ENCODE measurements at regions not wholly inside any gene's neighbourhood (a gene's known extent, or its start where the extent isn't known, plus 50 kb on each side); places are given as distances from the start of the nearest gene placed in this dataset.

DNA sequence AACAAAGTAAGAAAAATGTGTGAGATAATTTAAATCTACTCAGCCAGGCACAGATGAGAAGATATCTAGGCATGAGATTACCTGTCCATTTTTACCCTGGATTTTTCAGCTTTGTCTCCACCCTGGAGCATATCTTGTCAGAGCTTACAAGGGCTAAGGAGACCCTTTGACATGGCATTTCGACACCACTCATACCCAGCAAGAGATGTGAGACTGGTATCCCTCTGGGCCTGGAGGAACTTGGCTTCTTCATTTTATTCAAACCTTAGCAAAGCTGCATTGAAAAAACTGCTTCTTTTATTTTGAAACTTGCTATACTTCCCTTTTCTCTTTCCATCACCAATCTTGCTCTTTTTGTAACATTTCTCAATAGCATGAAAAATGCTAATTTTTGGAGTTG, 194.9 kb upstream of the HNMT start:
- no peak overlapping the region for H3K4me2 ChIP-seq (ENCODE audit: control insufficient read depth, insufficient read depth)
- no peaks in the 10 kb centered on the region for H4K20me1 ChIP-seq (ENCODE audit: control insufficient read depth, insufficient read depth)
- CTCF ChIA-PET = interaction anchor here (0.7 kb wide), 1 partner anchor 293 kb away, joined by 3 read pairs; no protein-coding TSS in a partner anchor
- FAIRE-seq = no peak
- ATAC-seq = no peak
- no peak overlapping the region for H2AFZ ChIP-seq (ENCODE audit: control insufficient read depth, low read depth, low read length)
- WGBS (ENCODE audit: insufficient coverage, insufficient replicate concordance, low lambda C conversion rate, missing lambda C conversion rate) = 0% methylated on average over 1 of the region's 1 CpG
- DNase-seq (ENCODE audit: low read depth, low spot score) = no peak
- H3K4me3 ChIP-seq = no peak overlapping the region
- SMC1A ChIA-PET (ENCODE audit: uncharacterized antibody, unreplicated experiment) = no interaction called here
- H3K27me3 ChIP-seq (replicated peaks in 1 of 2; ENCODE audit: control insufficient read depth in 2 of 2, insufficient read depth in 2 of 2, low read length in 1 of 2) = no peaks in the 10 kb centered on the region
- intact Hi-C loops (cut with micrococcal nuclease; ENCODE audit: unreplicated experiment) (no loop called here), in situ Hi-C loops (cut with MboI) (no loop called here)
- no peaks in the 10 kb centered on the region for H3K4me1 ChIP-seq (ENCODE audit: control insufficient read depth, insufficient read depth, low read length)
- no peaks in the 10 kb centered on the region for H3K79me2 ChIP-seq (ENCODE audit: control insufficient read depth, insufficient read depth, low read length)
- RAD21 ChIA-PET (ENCODE audit: unreplicated experiment) = no interaction called here
- no TSS peak for BruUV-seq (replicated peaks)
- H3K9ac ChIP-seq (ENCODE audit: control insufficient read depth, insufficient read depth, low read length) = no peak overlapping the region
- no peak overlapping the region for H3K27ac ChIP-seq (ENCODE audit: control insufficient read depth, insufficient read depth)
- no peaks in the 10 kb centered on the region for H3K36me3 ChIP-seq (ENCODE audit: control insufficient read depth in 2 of 2, insufficient read depth in 2 of 2, low read length in 1 of 2)
- no peaks in the 10 kb centered on the region for H3K9me3 ChIP-seq (replicated peaks; ENCODE audit: control insufficient read depth, insufficient read depth, low read length)
- POLR2A ChIA-PET = no interaction called here
- TF ChIP-seq CBX5 (IDR thresholded peaks at IDR 0.05; ENCODE audit: low read depth) (no peak), NRF1 (conservative IDR thresholded peaks at IDR 0.05; ENCODE audit: low read depth, low read length) (no peak), SREBF2 (IDR thresholded peaks at IDR 0.05; ENCODE audit: low read length) (no peak), FOS (IDR thresholded peaks at IDR 0.05; ENCODE audit: borderline replicate concordance, extremely low read depth, insufficient read length) (no peak), NR2F1 (conservative IDR thresholded peaks at IDR 0.05) (no peak), FOXM1 (IDR thresholded peaks at IDR 0.05; ENCODE audit: low read depth, low read length) (no peak), TAF1 (IDR thresholded peaks at IDR 0.05; ENCODE audit: borderline replicate concordance, low read depth, low read length) (no peak), MTA3 (IDR thresholded peaks at IDR 0.05; ENCODE audit: borderline replicate concordance, low read length) (no peak), YY1 (IDR thresholded peaks at IDR 0.05; ENCODE audit: low read depth, low read length) (no peak), RB1 (IDR thresholded peaks at IDR 0.05; ENCODE audit: borderline replicate concordance) (no peak), ZNF622 (IDR thresholded peaks at IDR 0.05) (no peak), MTA2 (IDR thresholded peaks at IDR 0.05; ENCODE audit: low read depth) (no peak), ZNF274 (IDR thresholded peaks at IDR 0.05; ENCODE audit: insufficient read depth, insufficient read length) (no peak)
- TF ChIP-seq, protein P1, sequence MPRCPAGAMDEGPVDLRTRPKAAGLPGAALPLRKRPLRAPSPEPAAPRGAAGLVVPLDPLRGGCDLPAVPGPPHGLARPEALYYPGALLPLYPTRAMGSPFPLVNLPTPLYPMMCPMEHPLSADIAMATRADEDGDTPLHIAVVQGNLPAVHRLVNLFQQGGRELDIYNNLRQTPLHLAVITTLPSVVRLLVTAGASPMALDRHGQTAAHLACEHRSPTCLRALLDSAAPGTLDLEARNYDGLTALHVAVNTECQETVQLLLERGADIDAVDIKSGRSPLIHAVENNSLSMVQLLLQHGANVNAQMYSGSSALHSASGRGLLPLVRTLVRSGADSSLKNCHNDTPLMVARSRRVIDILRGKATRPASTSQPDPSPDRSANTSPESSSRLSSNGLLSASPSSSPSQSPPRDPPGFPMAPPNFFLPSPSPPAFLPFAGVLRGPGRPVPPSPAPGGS (IDR thresholded peaks at IDR 0.05; ENCODE audit: borderline replicate concordance, insufficient read depth, low read depth, low read length, poor library complexity, severe bottlenecking) = no peak
- TF ChIP-seq, protein P2, sequence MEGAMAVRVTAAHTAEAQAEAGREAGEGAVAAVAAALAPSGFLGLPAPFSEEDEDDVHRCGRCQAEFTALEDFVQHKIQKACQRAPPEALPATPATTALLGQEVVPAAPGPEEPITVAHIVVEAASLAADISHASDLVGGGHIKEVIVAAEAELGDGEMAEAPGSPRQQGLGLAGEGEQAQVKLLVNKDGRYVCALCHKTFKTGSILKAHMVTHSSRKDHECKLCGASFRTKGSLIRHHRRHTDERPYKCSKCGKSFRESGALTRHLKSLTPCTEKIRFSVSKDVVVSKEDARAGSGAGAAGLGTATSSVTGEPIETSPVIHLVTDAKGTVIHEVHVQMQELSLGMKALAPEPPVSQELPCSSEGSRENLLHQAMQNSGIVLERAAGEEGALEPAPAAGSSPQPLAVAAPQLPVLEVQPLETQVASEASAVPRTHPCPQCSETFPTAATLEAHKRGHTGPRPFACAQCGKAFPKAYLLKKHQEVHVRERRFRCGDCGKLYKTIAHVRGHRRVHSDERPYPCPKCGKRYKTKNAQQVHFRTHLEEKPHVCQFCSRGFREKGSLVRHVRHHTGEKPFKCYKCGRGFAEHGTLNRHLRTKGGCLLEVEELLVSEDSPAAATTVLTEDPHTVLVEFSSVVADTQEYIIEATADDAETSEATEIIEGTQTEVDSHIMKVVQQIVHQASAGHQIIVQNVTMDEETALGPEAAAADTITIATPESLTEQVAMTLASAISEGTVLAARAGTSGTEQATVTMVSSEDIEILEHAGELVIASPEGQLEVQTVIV (IDR thresholded peaks at IDR 0.05; ENCODE audit: borderline replicate concordance, partially characterized antibody) = no peak
- TF ChIP-seq, protein P3, sequence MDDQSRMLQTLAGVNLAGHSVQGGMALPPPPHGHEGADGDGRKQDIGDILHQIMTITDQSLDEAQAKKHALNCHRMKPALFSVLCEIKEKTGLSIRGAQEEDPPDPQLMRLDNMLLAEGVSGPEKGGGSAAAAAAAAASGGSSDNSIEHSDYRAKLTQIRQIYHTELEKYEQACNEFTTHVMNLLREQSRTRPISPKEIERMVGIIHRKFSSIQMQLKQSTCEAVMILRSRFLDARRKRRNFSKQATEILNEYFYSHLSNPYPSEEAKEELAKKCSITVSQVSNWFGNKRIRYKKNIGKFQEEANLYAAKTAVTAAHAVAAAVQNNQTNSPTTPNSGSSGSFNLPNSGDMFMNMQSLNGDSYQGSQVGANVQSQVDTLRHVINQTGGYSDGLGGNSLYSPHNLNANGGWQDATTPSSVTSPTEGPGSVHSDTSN (IDR thresholded peaks at IDR 0.05; ENCODE audit: insufficient replicate concordance, low read depth, low read length) = no peak
- TF ChIP-seq, protein P4, sequence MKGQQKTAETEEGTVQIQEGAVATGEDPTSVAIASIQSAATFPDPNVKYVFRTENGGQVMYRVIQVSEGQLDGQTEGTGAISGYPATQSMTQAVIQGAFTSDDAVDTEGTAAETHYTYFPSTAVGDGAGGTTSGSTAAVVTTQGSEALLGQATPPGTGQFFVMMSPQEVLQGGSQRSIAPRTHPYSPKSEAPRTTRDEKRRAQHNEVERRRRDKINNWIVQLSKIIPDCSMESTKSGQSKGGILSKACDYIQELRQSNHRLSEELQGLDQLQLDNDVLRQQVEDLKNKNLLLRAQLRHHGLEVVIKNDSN (IDR thresholded peaks at IDR 0.05; ENCODE audit: borderline replicate concordance, extremely low read length, insufficient read depth, low read depth, low read length) = no peak
